Umbilical cord (tissue), 1 donor: ENCODE measurements at regions not wholly inside any gene's neighbourhood (a gene's known extent, or its start where the extent isn't known, plus 50 kb on each side); places are given as distances from the start of the nearest gene placed in this dataset.
"Not testable (repeated sequence)": the region's sequence is repeated elsewhere in the genome, so short reads cannot be mapped to it uniquely, and the experiment has no call there.

ENCODE experiments used
- DNase-seq: peaks from one replicate; pipeline ENCODE4 v3.0.0-alpha.2; 2015; ENCODE audit warnings: low spot score

- DNase-seq, result no peak
Observed at GRCh38 chr14:38973083-38973700, 129.8 kb downstream of the SEC23A start.

GRCh38 chr14:38972511-38972910 is 130.5 kb downstream of the SEC23A start:
- no peak for DNase-seq

- DNase-seq, result no peak
Observed at GRCh38 chr14:38971258-38971921, 131.6 kb downstream of the SEC23A start.

- peak; percentile 6 for DNase-seq
Observed at GRCh38 chr14:38964630-38965029, 138.4 kb downstream of the SEC23A start.

GRCh38 chr14:38960946-38961531 is 142.0 kb downstream of the SEC23A start:
- DNase-seq, result no peak

- no peak for DNase-seq
Observed at GRCh38 chr14:38959021-38959420, 144.0 kb downstream of the SEC23A start.

- DNase-seq, result no peak
Observed at GRCh38 chr14:38958589-38958988, 144.4 kb downstream of the SEC23A start.

- no peak for DNase-seq
Observed at GRCh38 chr14:38951451-38951850, 151.6 kb downstream of the SEC23A start.

GRCh38 chr14:38950676-38951075 is 152.4 kb downstream of the SEC23A start:
- DNase-seq, result no peak

GRCh38 chr14:38948576-38948975 is 154.5 kb downstream of the SEC23A start:
- DNase-seq, result no peak

GRCh38 chr14:38948171-38948570 is 154.9 kb downstream of the SEC23A start:
- no peak for DNase-seq

- no peak for DNase-seq
Observed at GRCh38 chr14:38947343-38947742, 155.7 kb downstream of the SEC23A start.

- no peak for DNase-seq
Observed at GRCh38 chr14:38944691-38945090, 158.3 kb downstream of the SEC23A start.

GRCh38 chr14:38941488-38941887 is 161.5 kb downstream of the SEC23A start:
- DNase-seq, result no peak

- not testable (repeated sequence) for DNase-seq
Observed at GRCh38 chr14:38932653-38933000, 170.4 kb downstream of the SEC23A start.

- no peak for DNase-seq
Observed at GRCh38 chr14:38931969-38932652, 170.9 kb downstream of the SEC23A start.

- no peak for DNase-seq
Observed at GRCh38 chr14:38930898-38931297, 172.1 kb downstream of the SEC23A start.

GRCh38 chr14:38930022-38930421 is 173.0 kb downstream of the SEC23A start:
- no peak for DNase-seq

- no peak for DNase-seq
Observed at GRCh38 chr14:38929416-38929815, 173.6 kb downstream of the SEC23A start.

- not testable (repeated sequence) for DNase-seq
Observed at GRCh38 chr14:38921893-38922292, 181.1 kb downstream of the SEC23A start.

GRCh38 chr14:38915125-38915524 is 187.9 kb downstream of the SEC23A start:
- no peak for DNase-seq

- no peak for DNase-seq
Observed at GRCh38 chr14:38910092-38910491, 192.9 kb downstream of the SEC23A start.

- DNase-seq, result no peak
Observed at GRCh38 chr14:38904959-38905358, 198.1 kb downstream of the SEC23A start.
